ENCODE measurements at regions not wholly inside any gene's neighbourhood (a gene's known extent, or its start where the extent isn't known, plus 50 kb on each side); places are given as distances from the start of the nearest gene placed in this dataset.

GRCh38 chr2:8437949-8438400 is 243.9 kb upstream of the ID2 start:
- no peak for TF ChIP-seq ATF3 (IDR thresholded peaks at IDR 0.05)
- TF ChIP-seq CTCF (IDR thresholded peaks at IDR 0.05; ENCODE audit: low read depth, low read length, missing input control) = no peak
- TF ChIP-seq EGR1 (IDR thresholded peaks at IDR 0.05; ENCODE audit: low read depth in 2 of 2) = no peak
- TF ChIP-seq HNF4G (IDR thresholded peaks at IDR 0.05) = no peak
- TF ChIP-seq REST (IDR thresholded peaks at IDR 0.05) = no peak
- TF ChIP-seq MAX (IDR thresholded peaks at IDR 0.05) = no peak
